ENCODE measurements at regions not wholly inside any gene's neighbourhood (a gene's known extent, or its start where the extent isn't known, plus 50 kb on each side); places are given as distances from the start of the nearest gene placed in this dataset.

DNA sequence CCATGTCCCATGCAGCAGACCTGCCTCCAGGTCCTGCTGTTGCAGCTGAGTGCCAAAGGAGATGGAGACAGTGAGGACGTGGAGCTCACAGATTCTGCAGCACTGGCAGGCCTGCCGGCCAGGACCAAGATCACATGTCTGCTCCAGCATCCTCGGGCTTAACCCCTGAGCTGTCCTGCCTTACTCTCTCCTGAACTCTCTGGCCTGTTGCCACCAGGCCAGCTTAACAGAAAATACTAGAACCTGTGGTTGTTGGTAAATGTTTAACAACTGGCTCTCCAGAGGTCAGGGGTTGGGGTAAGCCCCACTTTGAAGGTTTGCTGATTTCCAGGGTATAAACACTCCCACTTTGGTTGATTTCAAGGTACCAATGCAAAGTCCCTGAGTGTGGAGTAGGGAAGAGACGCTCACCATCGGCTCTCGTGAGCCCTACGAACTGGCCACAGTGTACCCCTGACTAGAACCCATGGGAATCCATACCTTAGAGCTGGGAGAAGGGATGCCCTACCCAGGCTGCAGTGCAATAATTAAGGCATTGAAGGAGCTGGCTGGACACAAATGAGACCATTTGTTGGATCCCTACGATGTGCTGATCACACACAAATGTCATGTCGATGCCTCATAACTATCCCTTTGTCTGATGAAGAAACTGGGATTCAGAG, 147.9 kb downstream of the OR4M2 start:
- TF ChIP-seq EZH2 (IDR thresholded peaks at IDR 0.05; ENCODE audit: low read length): no peak
- TF ChIP-seq, protein P1, sequence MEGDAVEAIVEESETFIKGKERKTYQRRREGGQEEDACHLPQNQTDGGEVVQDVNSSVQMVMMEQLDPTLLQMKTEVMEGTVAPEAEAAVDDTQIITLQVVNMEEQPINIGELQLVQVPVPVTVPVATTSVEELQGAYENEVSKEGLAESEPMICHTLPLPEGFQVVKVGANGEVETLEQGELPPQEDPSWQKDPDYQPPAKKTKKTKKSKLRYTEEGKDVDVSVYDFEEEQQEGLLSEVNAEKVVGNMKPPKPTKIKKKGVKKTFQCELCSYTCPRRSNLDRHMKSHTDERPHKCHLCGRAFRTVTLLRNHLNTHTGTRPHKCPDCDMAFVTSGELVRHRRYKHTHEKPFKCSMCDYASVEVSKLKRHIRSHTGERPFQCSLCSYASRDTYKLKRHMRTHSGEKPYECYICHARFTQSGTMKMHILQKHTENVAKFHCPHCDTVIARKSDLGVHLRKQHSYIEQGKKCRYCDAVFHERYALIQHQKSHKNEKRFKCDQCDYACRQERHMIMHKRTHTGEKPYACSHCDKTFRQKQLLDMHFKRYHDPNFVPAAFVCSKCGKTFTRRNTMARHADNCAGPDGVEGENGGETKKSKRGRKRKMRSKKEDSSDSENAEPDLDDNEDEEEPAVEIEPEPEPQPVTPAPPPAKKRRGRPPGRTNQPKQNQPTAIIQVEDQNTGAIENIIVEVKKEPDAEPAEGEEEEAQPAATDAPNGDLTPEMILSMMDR (optimal IDR thresholded peaks at IDR 0.05 in 1 of 3, IDR thresholded peaks at IDR 0.05 in 1 of 3, conservative IDR thresholded peaks at IDR 0.05 in 1 of 3; ENCODE audit: extremely low read depth in 1 of 3, insufficient read depth in 2 of 3, low read length in 3 of 3): no peak
